ENCODE measurements at regions not wholly inside any gene's neighbourhood (a gene's known extent, or its start where the extent isn't known, plus 50 kb on each side); places are given as distances from the start of the nearest gene placed in this dataset.
"Not testable (repeated sequence)": the region's sequence is repeated elsewhere in the genome, so short reads cannot be mapped to it uniquely, and the experiment has no call there.

GRCh38 chr1:761791-762190 is 75.3 kb upstream of the OR4F16 start:
- DNase-seq (ENCODE audit: low read depth) = not testable (repeated sequence)

GRCh38 chr1:771449-771848 is 85.0 kb upstream of the OR4F16 start:
- not testable (repeated sequence) for DNase-seq (ENCODE audit: low read depth)

GRCh38 chr1:777480-778180 is 91.2 kb upstream of the OR4F16 start:
- not testable (repeated sequence) for DNase-seq (ENCODE audit: low read depth)

- peak; percentile 95 for DNase-seq (ENCODE audit: low read depth)
Measured at GRCh38 chr1:778451-779278, 92.2 kb upstream of the OR4F16 start.

GRCh38 chr1:779621-780020 is 93.2 kb upstream of the OR4F16 start:
- DNase-seq (ENCODE audit: low read depth) = not testable (repeated sequence)

- no peak for DNase-seq (ENCODE audit: low read depth)
Measured at GRCh38 chr1:788835-789234, 102.4 kb upstream of the OR4F16 start.

GRCh38 chr1:789606-790005 is 103.2 kb upstream of the OR4F16 start:
- DNase-seq (ENCODE audit: low read depth) = not testable (repeated sequence)

GRCh38 chr1:790388-790930 is 104.0 kb upstream of the OR4F16 start:
- not testable (repeated sequence) for DNase-seq (ENCODE audit: low read depth)

- DNase-seq (ENCODE audit: low read depth) = not testable (repeated sequence)
Measured at GRCh38 chr1:794310-794709, 107.9 kb upstream of the OR4F16 start.

GRCh38 chr1:794918-795584 is 108.6 kb upstream of the OR4F16 start:
- not testable (repeated sequence) for DNase-seq (ENCODE audit: low read depth)

- not testable (repeated sequence) for DNase-seq (ENCODE audit: low read depth)
Measured at GRCh38 chr1:797649-798048, 111.2 kb upstream of the OR4F16 start.

GRCh38 chr1:800397-800796 is 113.9 kb upstream of the OR4F16 start:
- DNase-seq (ENCODE audit: low read depth) = not testable (repeated sequence)

GRCh38 chr1:804378-805115 is 118.1 kb upstream of the OR4F16 start:
- peak; percentile 66 for DNase-seq (ENCODE audit: low read depth)

GRCh38 chr1:805310-805709 is 118.4 kb upstream of the SAMD11 start:
- DNase-seq (ENCODE audit: low read depth) = not testable (repeated sequence)

GRCh38 chr1:807066-807465 is 116.7 kb upstream of the SAMD11 start:
- DNase-seq (ENCODE audit: low read depth) = not testable (repeated sequence)

- not testable (repeated sequence) for DNase-seq (ENCODE audit: low read depth)
Measured at GRCh38 chr1:807699-808390, 115.9 kb upstream of the SAMD11 start.

GRCh38 chr1:810949-811348 is 112.8 kb upstream of the SAMD11 start:
- not testable (repeated sequence) for DNase-seq (ENCODE audit: low read depth)

GRCh38 chr1:812535-813127 is 111.1 kb upstream of the SAMD11 start:
- not testable (repeated sequence) for DNase-seq (ENCODE audit: low read depth)

GRCh38 chr1:814543-814942 is 109.2 kb upstream of the SAMD11 start:
- not testable (repeated sequence) for DNase-seq (ENCODE audit: low read depth)

All from renal cortical epithelial cell (primary cell).